ENCODE measurements at regions not wholly inside any gene's neighbourhood (a gene's known extent, or its start where the extent isn't known, plus 50 kb on each side); places are given as distances from the start of the nearest gene placed in this dataset.

GRCh38 chr4:84286048-84286447 is 213.0 kb downstream of the NKX6-1 start:
- H3K9me3 ChIP-seq = no peaks in the 10 kb centered on the region
- no peaks in the 10 kb centered on the region for H3K4me1 ChIP-seq
- no peak for TF ChIP-seq CTCF (IDR thresholded peaks at IDR 0.05)
- no peak overlapping the region for H3K27ac ChIP-seq
- H3K4me3 ChIP-seq = no peak overlapping the region
- no peaks in the 10 kb centered on the region for H3K27me3 ChIP-seq (ENCODE audit: low read depth)
- DNase-seq (no peak), ATAC-seq (no peak)
- H3K36me3 ChIP-seq = no peaks in the 10 kb centered on the region
- intact Hi-C loops (cut with DNase I) = no loop called here

DNA sequence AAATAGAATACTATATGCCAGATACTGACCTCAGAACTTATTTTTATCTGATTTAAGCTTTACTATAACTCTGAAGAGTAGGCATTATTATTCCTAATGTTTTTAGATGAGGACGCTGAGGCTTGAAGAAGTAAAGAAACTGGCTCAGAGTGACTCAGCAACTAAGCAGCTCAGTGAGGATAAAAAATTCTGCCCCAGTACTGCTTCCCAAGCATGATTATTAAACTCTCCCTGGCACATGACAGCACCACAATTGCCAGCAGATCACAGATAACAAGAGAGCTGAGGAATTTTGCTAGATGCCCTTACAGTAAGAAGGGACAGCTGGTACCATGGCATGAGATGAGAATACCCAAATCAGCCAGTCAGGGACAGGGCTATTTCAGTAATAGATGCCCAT is 219.4 kb downstream of the NKX6-1 start:
- DNase-seq = no peak
- intact Hi-C loops (cut with DNase I) = no loop called here
- no peak for ATAC-seq
- H3K9me3 ChIP-seq = no peaks in the 10 kb centered on the region
- no peak overlapping the region for H3K4me3 ChIP-seq
- H3K4me1 ChIP-seq = no peaks in the 10 kb centered on the region
- H3K27me3 ChIP-seq (ENCODE audit: low read depth) = no peaks in the 10 kb centered on the region
- H3K36me3 ChIP-seq = no peaks in the 10 kb centered on the region
- no peak overlapping the region for H3K27ac ChIP-seq
- TF ChIP-seq CTCF (IDR thresholded peaks at IDR 0.05) = no peak

DNA sequence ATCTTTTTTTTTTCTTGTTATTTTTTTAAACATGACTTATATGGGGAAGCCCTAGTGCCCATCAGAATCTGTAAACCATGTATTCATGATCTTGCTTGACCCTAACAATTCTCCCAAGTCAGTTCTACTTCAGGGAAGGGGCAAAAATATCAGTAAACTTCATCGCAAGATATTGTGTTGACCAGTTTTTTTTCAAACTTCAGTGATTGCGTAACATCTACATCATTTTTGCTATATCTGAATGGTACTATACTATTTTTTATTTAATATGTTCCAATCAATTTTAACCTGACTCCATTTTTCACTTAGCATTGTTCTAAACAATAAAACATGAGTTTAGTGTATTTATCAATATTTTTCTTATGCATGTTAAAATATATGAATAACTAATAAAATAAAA is 221.2 kb downstream of the NKX6-1 start:
- intact Hi-C loops (cut with DNase I) = no loop called here
- H3K4me3 ChIP-seq = no peak overlapping the region
- no peaks in the 10 kb centered on the region for H3K4me1 ChIP-seq
- DNase-seq = no peak
- H3K9me3 ChIP-seq = no peaks in the 10 kb centered on the region
- H3K27me3 ChIP-seq (ENCODE audit: low read depth) = no peaks in the 10 kb centered on the region
- TF ChIP-seq CTCF (IDR thresholded peaks at IDR 0.05) = no peak
- H3K27ac ChIP-seq = no peak overlapping the region
- H3K36me3 ChIP-seq = no peaks in the 10 kb centered on the region
- no peak for ATAC-seq

GRCh38 chr4:84276752-84277151 is 222.3 kb downstream of the NKX6-1 start:
- Histone ChIP-seq H3K4me3 (no peak overlapping the region), H3K27ac (no peak overlapping the region), H3K4me1 (no peaks in the 10 kb centered on the region), H3K9me3 (no peaks in the 10 kb centered on the region), H3K36me3 (no peaks in the 10 kb centered on the region), H3K27me3 (ENCODE audit: low read depth) (no peaks in the 10 kb centered on the region)
- TF ChIP-seq CTCF (IDR thresholded peaks at IDR 0.05) = no peak
- ATAC-seq (no peak), DNase-seq (no peak)
- intact Hi-C loops (cut with DNase I) = no loop called here

DNA sequence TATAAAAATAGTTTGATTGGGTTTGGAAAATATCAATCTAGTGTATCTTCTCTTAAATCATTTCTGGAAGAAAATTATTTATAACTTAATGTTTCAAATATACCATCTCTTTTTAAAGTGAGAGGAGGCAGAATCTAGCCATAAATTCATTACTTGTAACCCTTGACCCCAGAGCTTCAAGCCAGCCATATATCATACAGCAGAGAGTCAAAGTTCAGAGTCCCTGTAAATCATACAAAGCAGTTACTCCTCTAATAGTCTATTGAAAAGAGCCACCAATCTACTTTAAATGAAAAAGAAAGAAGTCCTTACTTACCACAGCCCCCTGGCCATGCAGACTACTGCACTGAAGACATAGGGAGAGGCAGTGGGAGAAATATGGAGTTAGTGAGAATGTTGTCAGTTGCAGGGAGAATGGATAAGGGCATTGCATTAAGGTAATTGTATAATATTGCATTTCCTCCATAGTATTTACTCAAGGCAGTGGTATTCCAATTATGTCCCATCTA is 229.5 kb downstream of the NKX6-1 start:
- intact Hi-C loops (cut with DNase I) = no loop called here
- no peak for TF ChIP-seq CTCF (IDR thresholded peaks at IDR 0.05)
- Histone ChIP-seq H3K27me3 (ENCODE audit: low read depth) (no peaks in the 10 kb centered on the region), H3K4me1 (no peaks in the 10 kb centered on the region), H3K27ac (no peak overlapping the region), H3K4me3 (no peak overlapping the region), H3K9me3 (no peaks in the 10 kb centered on the region), H3K36me3 (no peaks in the 10 kb centered on the region)
- ATAC-seq (no peak), DNase-seq (no peak)

GRCh38 chr4:84264652-84265051 is 234.4 kb downstream of the NKX6-1 start:
- Histone ChIP-seq H3K4me3 (no peak overlapping the region), H3K36me3 (no peaks in the 10 kb centered on the region), H3K4me1 (no peaks in the 10 kb centered on the region), H3K27ac (no peak overlapping the region), H3K27me3 (ENCODE audit: low read depth) (no peaks in the 10 kb centered on the region), H3K9me3 (peaks cover 4% of the 10 kb centered on the region)
- DNase-seq (no peak), ATAC-seq (no peak)
- no peak for TF ChIP-seq CTCF (IDR thresholded peaks at IDR 0.05)
- intact Hi-C loops (cut with DNase I) = no loop called here
